Fibroblast of skin of abdomen (primary cell): ENCODE measurements at regions not wholly inside any gene's neighbourhood (a gene's known extent, or its start where the extent isn't known, plus 50 kb on each side); places are given as distances from the start of the nearest gene placed in this dataset.

ENCODE experiments used
- DNase-seq: peaks from one replicate; pipeline ENCODE4 v3.0.0-alpha.2; 2013

GRCh38 chrX:44042116-44042515 is 68.9 kb upstream of the NDP start:
- DNase-seq = peak; percentile 26

DNA sequence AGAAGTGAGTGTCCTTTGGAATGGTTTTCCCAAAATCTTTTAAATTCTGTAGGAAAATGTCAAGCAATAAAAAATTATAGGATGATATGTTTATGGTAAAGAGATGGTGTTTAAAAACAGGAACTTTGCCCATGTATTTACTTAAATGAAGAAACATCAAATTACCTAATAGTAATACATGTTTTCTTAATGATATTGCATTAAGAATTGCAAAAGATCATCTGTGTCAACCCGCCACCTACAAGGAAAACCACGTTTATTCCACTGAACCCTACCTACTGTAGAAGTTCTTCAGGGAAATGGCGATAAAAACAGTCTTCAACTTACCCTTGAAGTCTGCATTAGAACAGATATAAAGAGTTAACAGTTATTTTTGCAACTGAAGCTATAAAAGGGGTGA is 67.2 kb upstream of the NDP start:
- no peak for DNase-seq

GRCh38 chrX:44039556-44039955 is 66.4 kb upstream of the NDP start:
- DNase-seq = no peak

DNA sequence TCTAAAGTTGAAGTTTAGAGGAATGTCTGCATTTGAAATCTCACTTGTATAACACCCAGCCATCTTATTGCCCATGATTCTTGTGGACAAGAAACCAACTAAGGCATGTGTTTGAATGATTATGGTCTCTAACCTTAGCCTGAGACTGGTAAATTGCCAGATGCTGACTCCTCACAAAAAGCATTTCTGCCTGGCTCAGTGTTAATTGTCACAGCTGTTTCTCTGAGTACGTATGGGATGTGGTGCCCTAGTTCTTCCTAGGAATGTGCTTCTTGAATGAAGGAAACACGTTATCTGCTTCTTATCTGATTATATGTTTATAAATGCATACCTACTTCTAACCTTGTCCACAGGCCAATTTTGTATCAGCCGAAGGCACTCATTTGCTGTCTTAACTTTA is 63.1 kb upstream of the NDP start:
- DNase-seq = peak; percentile 80

GRCh38 chrX:44035571-44035970 is 62.4 kb upstream of the NDP start:
- no peak for DNase-seq

DNA sequence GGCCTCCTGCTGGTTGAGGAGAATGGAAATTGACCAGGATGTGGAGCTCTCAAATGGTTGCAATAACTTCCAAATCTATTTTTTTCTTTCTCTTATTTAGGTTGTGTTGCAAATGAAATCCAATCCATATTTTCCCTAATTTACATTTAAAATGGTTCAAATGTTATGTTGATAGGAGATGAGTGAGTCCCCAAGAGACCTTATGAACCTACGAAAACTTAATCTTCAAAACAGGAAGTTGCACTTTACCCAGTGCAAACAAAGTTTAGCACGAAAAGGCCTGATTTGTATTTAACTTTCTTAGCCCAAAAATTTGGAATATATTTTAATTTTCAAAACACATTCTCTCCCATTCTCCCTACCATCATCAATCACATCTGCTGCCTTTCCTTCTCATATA is 59.3 kb upstream of the NDP start:
- DNase-seq = no peak

DNA sequence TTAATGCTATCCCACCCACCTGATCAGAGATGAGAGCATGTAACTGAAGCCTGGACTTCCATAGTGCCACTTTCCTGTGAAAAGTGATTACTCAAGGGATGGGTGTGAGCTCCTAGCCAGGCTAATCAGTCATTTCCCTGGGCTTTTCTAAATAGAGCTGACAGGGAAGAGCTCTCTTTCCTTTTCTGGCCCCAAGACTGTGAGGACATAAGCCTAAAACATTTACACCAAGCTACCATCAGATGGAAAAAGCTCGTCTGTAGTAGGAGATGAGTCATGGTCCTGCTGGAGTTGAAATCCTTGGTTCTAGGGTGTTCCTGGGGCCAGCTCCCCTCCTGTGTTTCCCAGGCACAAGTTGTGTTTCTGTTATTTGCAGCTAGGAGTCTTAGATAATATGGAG is 52.4 kb upstream of the NDP start:
- DNase-seq = peak; percentile 26
